Kidney (tissue), 13 donors: ENCODE measurements at regions not wholly inside any gene's neighbourhood (a gene's known extent, or its start where the extent isn't known, plus 50 kb on each side); places are given as distances from the start of the nearest gene placed in this dataset.

Experiments used
- DNase-seq, 5 donors: peaks; one replicate each; pipeline ENCODE4 v3.0.0-alpha.2; 2013 to 2020
- FAIRE-seq: peaks from 2 replicates; lab custom pipeline; 2012; peaks lifted over from hg19 to GRCh38; lab: Jason Lieb, UNC
- H3K27ac ChIP-seq, 2 donors: one replicate each; pipeline ENCODE4 v1.7.0; 2013; ENCODE audit warnings: low read depth in 2 of 2, low read length in 2 of 2, inconsistent platforms in 1 of 2
- H3K27me3 ChIP-seq: one replicate; pipeline ENCODE4 v1.7.1; 2013; ENCODE audit warnings: low read length, inconsistent platforms; ENCODE audit not compliant: control insufficient read depth, insufficient read depth
- H3K36me3 ChIP-seq, 3 donors: one replicate each; pipeline versions ENCODE4 v1.7.0 to v1.7.1; 2013; ENCODE audit warnings: low read length in 3 of 3, control low read depth in 1 of 3, inconsistent platforms in 1 of 3; ENCODE audit not compliant: insufficient read depth in 3 of 3, control insufficient read depth in 2 of 3
- H3K4me1 ChIP-seq, 3 donors: one replicate each; pipeline versions ENCODE4 v1.7.0 to v1.7.1; 2013; ENCODE audit warnings: low read length in 3 of 3, inconsistent platforms in 1 of 3, low read depth in 1 of 3; ENCODE audit not compliant: control insufficient read depth in 2 of 3, insufficient read depth in 2 of 3
- H3K4me3 ChIP-seq, 3 donors: one replicate each; pipeline versions ENCODE4 v1.7.0 to v1.8.1; 2013; ENCODE audit warnings: low read length in 3 of 3, control low read depth in 1 of 3, inconsistent platforms in 1 of 3
- H3K9ac ChIP-seq, 3 donors: one replicate each; pipeline versions ENCODE4 v1.7.0 to v1.7.1; 2013; ENCODE audit warnings: low read length in 3 of 3, control low read depth in 1 of 3, inconsistent platforms in 1 of 3
- H3K9me3 ChIP-seq, 3 donors: one replicate each; pipeline versions ENCODE4 v1.7.0 to v1.7.1; 2013; ENCODE audit warnings: low read length in 3 of 3, control low read depth in 1 of 3, inconsistent platforms in 1 of 3; ENCODE audit not compliant: control insufficient read depth in 2 of 3, insufficient read depth in 1 of 3
- CTCF ChIP-seq: IDR thresholded peaks from 3 replicates; pipeline ENCODE4 v1.5.1; 2012; ENCODE audit warnings: mild to moderate bottlenecking, moderate library complexity, borderline replicate concordance; ENCODE audit not compliant: insufficient read depth; ENCODE audit errors: extremely low read depth
- intact Hi-C: fragments of 100-400 bp; cut with DNase I; formaldehyde crosslinking; loops from one replicate; pipeline ENCODE4 v1.11.1; 2022
- donor health status: control.
- donor health status: control.
- donor health status: control.
- donor health status: control.
- donor health status: control.
- donor health status: DM: yes; HTN: yes; CAD: no.
- donor health status: Normal renal cell carcinoma (clear cell type).

GRCh38 chr11:122346006-122346405 is 230.0 kb upstream of the BLID start:
- Histone ChIP-seq H3K4me3 (no peak overlapping the region), H3K9ac (no peak overlapping the region), H3K27me3 (no peaks in the 10 kb centered on the region), H3K4me1 (no peaks in the 10 kb centered on the region), H3K27ac (no peak overlapping the region), H3K36me3 (no peaks in the 10 kb centered on the region), H3K9me3 (no peaks in the 10 kb centered on the region)
- intact Hi-C loops, result no loop called here
- TF ChIP-seq CTCF, result no peak
- FAIRE-seq, result no peak
- DNase-seq, result no peak

GRCh38 chr11:122345586-122345985 is 229.6 kb upstream of the BLID start:
- intact Hi-C loops, result no loop called here
- no peak for FAIRE-seq
- TF ChIP-seq CTCF, result no peak

GRCh38 chr11:122344215-122344614 is 228.2 kb upstream of the BLID start:
- no peak for TF ChIP-seq CTCF
- Histone ChIP-seq H3K4me3 (no peak overlapping the region), H3K4me1 (peaks cover 0 to 4% (median 3%) of the 10 kb centered on the region in 3 donors), H3K9ac (no peak overlapping the region), H3K9me3 (no peaks in the 10 kb centered on the region), H3K27me3 (no peaks in the 10 kb centered on the region), H3K27ac (no peak overlapping the region), H3K36me3 (no peaks in the 10 kb centered on the region)
- intact Hi-C loops, result no loop called here
- DNase-seq, result no peak
- FAIRE-seq, result no peak

More at GRCh38 chr11:122345586-122345985, 229.6 kb upstream of the BLID start:
- H3K9me3 ChIP-seq, result no peaks in the 10 kb centered on the region
- H3K4me1 ChIP-seq, result no peaks in the 10 kb centered on the region
- H3K9ac ChIP-seq, result no peak overlapping the region
- H3K4me3 ChIP-seq, result no peak overlapping the region
- no peaks in the 10 kb centered on the region for H3K36me3 ChIP-seq
- H3K27ac ChIP-seq, result no peak overlapping the region
- H3K27me3 ChIP-seq, result no peaks in the 10 kb centered on the region
- no peak for DNase-seq

- H3K4me1 ChIP-seq, result peaks cover 0 to 4% (median 3%) of the 10 kb centered on the region in 3 donors
- no peaks in the 10 kb centered on the region for H3K27me3 ChIP-seq
- no peaks in the 10 kb centered on the region for H3K36me3 ChIP-seq
- H3K9ac ChIP-seq, result no peak overlapping the region
- intact Hi-C loops, result no loop called here
- no peaks in the 10 kb centered on the region for H3K9me3 ChIP-seq
- TF ChIP-seq CTCF, result no peak
- DNase-seq (peak in 1 of 5 donors; percentile 23), FAIRE-seq (no peak)
- H3K4me3 ChIP-seq, result no peak overlapping the region
- H3K27ac ChIP-seq, result no peak overlapping the region
These were observed 227.2 kb upstream of the BLID start for GRCh38 chr11:122343210-122343609.
